ENCODE measurements at regions not wholly inside any gene's neighbourhood (a gene's known extent, or its start where the extent isn't known, plus 50 kb on each side); places are given as distances from the start of the nearest gene placed in this dataset.

DNA sequence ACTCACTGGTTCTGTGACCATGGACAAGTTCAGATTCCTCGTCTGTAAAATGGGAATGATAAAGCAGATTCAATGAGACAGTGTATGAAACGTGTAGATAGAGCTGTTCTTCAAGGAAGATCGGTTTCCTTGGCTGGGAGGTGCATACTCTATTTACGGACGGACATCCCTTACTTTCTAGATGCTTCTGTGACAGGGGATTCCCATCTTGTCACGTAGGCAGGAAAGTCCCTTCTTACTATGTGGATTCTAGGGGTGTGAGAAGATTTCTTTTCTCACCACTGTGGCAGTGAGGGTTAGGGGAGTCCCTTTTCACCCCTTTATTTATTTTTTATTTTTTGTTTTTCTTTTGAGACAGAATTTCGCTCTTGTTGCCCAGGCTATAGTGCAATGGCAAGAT is 180.9 kb upstream of the TBL1XR1 start:
- Histone ChIP-seq H3K36me3 (ENCODE audit: insufficient read depth in 1 of 2, low read depth in 1 of 2) (no peaks in the 10 kb centered on the region), H3K27ac (no peak overlapping the region), H3K4me3 (no peak overlapping the region), H3K4me1 (no peaks in the 10 kb centered on the region), H3K9me3 (no peaks in the 10 kb centered on the region), H3K27me3 (ENCODE audit: insufficient read depth in 3 of 3, low read length in 2 of 3) (no peaks in the 10 kb centered on the region)
- 85 to 97% (median 86%) methylated on average over 7 of the region's 7 CpGs for WGBS, 3 donors
- ATAC-seq (no peak), DNase-seq (no peak)
- TF ChIP-seq, protein P1, sequence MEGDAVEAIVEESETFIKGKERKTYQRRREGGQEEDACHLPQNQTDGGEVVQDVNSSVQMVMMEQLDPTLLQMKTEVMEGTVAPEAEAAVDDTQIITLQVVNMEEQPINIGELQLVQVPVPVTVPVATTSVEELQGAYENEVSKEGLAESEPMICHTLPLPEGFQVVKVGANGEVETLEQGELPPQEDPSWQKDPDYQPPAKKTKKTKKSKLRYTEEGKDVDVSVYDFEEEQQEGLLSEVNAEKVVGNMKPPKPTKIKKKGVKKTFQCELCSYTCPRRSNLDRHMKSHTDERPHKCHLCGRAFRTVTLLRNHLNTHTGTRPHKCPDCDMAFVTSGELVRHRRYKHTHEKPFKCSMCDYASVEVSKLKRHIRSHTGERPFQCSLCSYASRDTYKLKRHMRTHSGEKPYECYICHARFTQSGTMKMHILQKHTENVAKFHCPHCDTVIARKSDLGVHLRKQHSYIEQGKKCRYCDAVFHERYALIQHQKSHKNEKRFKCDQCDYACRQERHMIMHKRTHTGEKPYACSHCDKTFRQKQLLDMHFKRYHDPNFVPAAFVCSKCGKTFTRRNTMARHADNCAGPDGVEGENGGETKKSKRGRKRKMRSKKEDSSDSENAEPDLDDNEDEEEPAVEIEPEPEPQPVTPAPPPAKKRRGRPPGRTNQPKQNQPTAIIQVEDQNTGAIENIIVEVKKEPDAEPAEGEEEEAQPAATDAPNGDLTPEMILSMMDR (IDR thresholded peaks at IDR 0.05): no peak
- intact Hi-C loops (cut with DNase I): no loop called here

DNA sequence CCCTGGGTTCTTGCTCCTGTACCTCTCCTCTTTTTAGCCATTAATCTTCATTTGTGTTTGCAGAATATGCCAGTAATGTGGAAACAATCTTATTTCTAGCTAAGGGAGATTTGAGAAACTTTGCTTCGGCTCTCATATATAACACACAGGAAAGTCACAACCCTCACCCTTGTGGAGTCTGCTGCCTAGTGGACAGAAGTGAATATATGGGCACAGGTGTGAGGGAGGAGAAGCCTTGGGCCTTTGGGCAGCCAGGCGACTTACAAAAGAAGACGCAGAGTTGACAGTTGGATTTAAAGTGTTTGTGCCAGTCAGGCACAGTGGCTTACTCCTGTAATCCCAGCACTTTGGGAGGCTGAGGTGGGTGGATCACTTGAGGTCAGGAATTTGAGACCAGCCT is 181.8 kb upstream of the TBL1XR1 start:
- DNase-seq: no peak
- peak; percentile 76 to 89 (median 82) for ATAC-seq
- intact Hi-C loops (cut with DNase I): no loop called here
- WGBS, 3 donors: 36 to 53% (median 38%) methylated on average over 3 of the region's 3 CpGs
- Histone ChIP-seq H3K4me3 (no peak overlapping the region), H3K27me3 (ENCODE audit: insufficient read depth in 3 of 3, low read length in 2 of 3) (no peaks in the 10 kb centered on the region), H3K4me1 (no peaks in the 10 kb centered on the region), H3K27ac (no peak overlapping the region), H3K36me3 (ENCODE audit: insufficient read depth in 1 of 2, low read depth in 1 of 2) (no peaks in the 10 kb centered on the region), H3K9me3 (no peaks in the 10 kb centered on the region)
- TF ChIP-seq, protein P1 (IDR thresholded peaks at IDR 0.05): no peak

DNA sequence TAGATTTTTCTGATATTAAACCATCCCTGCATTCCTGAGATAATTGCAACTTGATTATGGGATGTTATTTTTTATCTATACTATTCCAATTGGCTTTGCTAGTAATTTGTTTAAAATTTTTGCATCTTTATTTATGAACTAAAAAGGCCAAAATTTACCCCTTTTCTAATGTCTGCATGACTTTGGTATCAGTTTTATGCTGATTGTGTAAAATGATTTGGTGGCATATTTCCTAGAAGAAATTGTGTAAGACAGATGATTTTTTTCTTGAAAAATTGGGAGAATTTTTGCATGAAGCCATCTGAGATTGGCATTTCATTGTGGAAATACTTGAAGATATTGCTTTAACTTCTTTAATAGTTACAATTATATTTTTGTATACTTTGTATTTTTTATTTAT is 183.8 kb upstream of the TBL1XR1 start:
- Histone ChIP-seq H3K27me3 (ENCODE audit: insufficient read depth in 3 of 3, low read length in 2 of 3) (no peaks in the 10 kb centered on the region), H3K27ac (no peak overlapping the region), H3K4me1 (peaks cover 5% of the 10 kb centered on the region), H3K9me3 (no peaks in the 10 kb centered on the region), H3K4me3 (no peak overlapping the region), H3K36me3 (ENCODE audit: insufficient read depth in 1 of 2, low read depth in 1 of 2) (no peaks in the 10 kb centered on the region)
- DNase-seq (no peak), ATAC-seq (no peak)
- TF ChIP-seq, protein P1 (IDR thresholded peaks at IDR 0.05): no peak
- intact Hi-C loops (cut with DNase I): no loop called here

DNA sequence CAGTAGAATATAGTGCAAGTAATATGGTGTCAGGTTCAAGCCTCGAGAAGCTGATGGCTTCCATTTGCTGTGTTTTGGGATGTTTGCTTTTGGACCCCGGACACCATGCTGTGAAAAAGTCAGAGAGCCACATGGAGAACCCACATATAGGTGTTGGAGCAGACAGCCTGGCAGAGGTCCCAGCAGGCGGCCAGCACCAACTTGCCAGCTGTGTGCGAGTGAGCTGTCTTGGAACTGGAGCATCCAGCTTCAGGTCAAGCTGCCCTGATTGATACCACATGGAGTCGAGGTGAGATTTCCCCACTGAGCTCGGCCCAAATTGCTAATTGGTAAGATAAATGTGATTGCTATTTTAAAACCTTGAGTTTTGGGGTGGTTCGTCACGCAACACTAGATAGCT is 185.7 kb upstream of the TBL1XR1 start:
- 37 to 58% (median 38%) methylated on average over 8 of the region's 8 CpGs for WGBS, 3 donors
- Histone ChIP-seq H3K9me3 (no peaks in the 10 kb centered on the region), H3K27me3 (ENCODE audit: insufficient read depth in 3 of 3, low read length in 2 of 3) (no peaks in the 10 kb centered on the region), H3K4me1 (peaks cover 7% of the 10 kb centered on the region), H3K36me3 (ENCODE audit: insufficient read depth in 1 of 2, low read depth in 1 of 2) (no peaks in the 10 kb centered on the region), H3K4me3 (no peak overlapping the region), H3K27ac (no peak overlapping the region)
- peak in 1 of 2 donors; percentile 75 for DNase-seq
- ATAC-seq: peak in 3 of 4 donors; percentile 87 to 90 (median 87)
- TF ChIP-seq, protein P1 (IDR thresholded peaks at IDR 0.05): no peak
- intact Hi-C loops (cut with DNase I): no loop called here

DNA sequence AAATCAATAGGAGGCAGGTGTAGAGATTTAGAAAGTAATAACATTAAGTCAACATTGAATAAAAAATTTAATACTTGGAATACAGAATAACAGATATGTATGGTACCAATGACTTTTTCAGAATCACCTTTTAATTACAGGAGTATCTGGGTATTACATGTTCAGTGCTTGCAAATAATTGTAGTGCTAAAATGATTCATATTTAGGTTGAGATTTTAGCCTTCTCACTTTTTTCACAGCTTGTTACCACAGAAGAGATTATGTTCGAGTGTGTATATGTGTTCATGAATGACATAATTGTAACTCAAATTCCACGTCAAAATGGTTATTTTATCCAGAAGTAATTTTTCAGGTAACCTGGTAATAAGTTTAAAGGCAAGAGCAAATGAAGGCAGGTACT is 187.9 kb upstream of the TBL1XR1 start:
- Histone ChIP-seq H3K9me3 (no peaks in the 10 kb centered on the region), H3K27ac (peak overlapping the region; percentile 41), H3K36me3 (ENCODE audit: insufficient read depth in 1 of 2, low read depth in 1 of 2) (no peaks in the 10 kb centered on the region), H3K4me3 (no peak overlapping the region), H3K4me1 (peaks cover 7% of the 10 kb centered on the region), H3K27me3 (ENCODE audit: insufficient read depth in 3 of 3, low read length in 2 of 3) (no peaks in the 10 kb centered on the region)
- TF ChIP-seq, protein P1 (IDR thresholded peaks at IDR 0.05): no peak
- WGBS, 3 donors: 90 to 95% (median 91%) methylated on average over 2 of the region's 2 CpGs
- ATAC-seq (no peak), DNase-seq (no peak)
- intact Hi-C loops (cut with DNase I): no loop called here
